G401.6 (cell line): ENCODE measurements at regions not wholly inside any gene's neighbourhood (a gene's known extent, or its start where the extent isn't known, plus 50 kb on each side); places are given as distances from the start of the nearest gene placed in this dataset.

Experiments used
- FAIRE-seq: peaks from 2 replicates; lab custom pipeline; 2012; peaks lifted over from hg19 to GRCh38; lab: Jason Lieb, UNC

GRCh38 chr12:115639648-115640012 lies 637.9 kb downstream of the MED13L start:
- no peak for FAIRE-seq

GRCh38 chr12:115638733-115639647 lies 638.5 kb downstream of the MED13L start:
- no peak for FAIRE-seq

GRCh38 chr12:115636546-115636945 lies 640.9 kb downstream of the MED13L start:
- no peak for FAIRE-seq

- no peak for FAIRE-seq
Observed at GRCh38 chr12:115632308-115632707, 645.2 kb downstream of the MED13L start.

- FAIRE-seq = no peak
Observed at GRCh38 chr12:115630136-115630535, 647.4 kb downstream of the MED13L start.

- FAIRE-seq = no peak
Observed at GRCh38 chr12:115626210-115626609, 651.3 kb downstream of the MED13L start.

GRCh38 chr12:115623764-115624334 lies 653.6 kb downstream of the MED13L start:
- no peak for FAIRE-seq

- no peak for FAIRE-seq
Observed at GRCh38 chr12:115623275-115623674, 654.2 kb downstream of the MED13L start.

- no peak for FAIRE-seq
Observed at GRCh38 chr12:115620816-115621215, 656.7 kb downstream of the MED13L start.

- no peak for FAIRE-seq
Observed at GRCh38 chr12:115619889-115620288, 657.6 kb downstream of the MED13L start.

GRCh38 chr12:115619061-115619460 lies 658.4 kb downstream of the MED13L start:
- no peak for FAIRE-seq

- FAIRE-seq = no peak
Observed at GRCh38 chr12:115618105-115618504, 659.4 kb downstream of the MED13L start.

- no peak for FAIRE-seq
Observed at GRCh38 chr12:115617391-115617790, 660.1 kb downstream of the MED13L start.

GRCh38 chr12:115611477-115611876 lies 666.0 kb downstream of the MED13L start:
- no peak for FAIRE-seq

- FAIRE-seq = no peak
Observed at GRCh38 chr12:115609347-115609746, 668.1 kb downstream of the MED13L start.

- FAIRE-seq = no peak
Observed at GRCh38 chr12:115606040-115606439, 671.5 kb downstream of the MED13L start.

GRCh38 chr12:115598871-115599811 lies 678.4 kb downstream of the MED13L start:
- no peak for FAIRE-seq

- FAIRE-seq = no peak
Observed at GRCh38 chr12:115597157-115597712, 680.3 kb downstream of the MED13L start.

- no peak for FAIRE-seq
Observed at GRCh38 chr12:115588131-115588530, 689.4 kb downstream of the MED13L start.

GRCh38 chr12:115584156-115584555 lies 693.3 kb downstream of the MED13L start:
- no peak for FAIRE-seq

GRCh38 chr12:115583591-115583990 lies 693.9 kb downstream of the MED13L start:
- FAIRE-seq = no peak

GRCh38 chr12:115577401-115577800 lies 700.1 kb downstream of the MED13L start:
- FAIRE-seq = no peak
